Kasumi-1 (cell line): ENCODE measurements at regions not wholly inside any gene's neighbourhood (a gene's known extent, or its start where the extent isn't known, plus 50 kb on each side); places are given as distances from the start of the nearest gene placed in this dataset.

Experiments
- DNase-seq, 2 experiments: peaks; one replicate each; lab custom pipeline; 2025; lab: John Stamatoyannopoulos, UW

GRCh38 chr2:16293871-16294270 is 353.5 kb downstream of the MYCN start:
- DNase-seq, result no peak

GRCh38 chr2:16293398-16293797 is 353.0 kb downstream of the MYCN start:
- DNase-seq, result no peak

GRCh38 chr2:16291731-16292550 is 351.6 kb downstream of the MYCN start:
- DNase-seq, result no peak

- no peak for DNase-seq
Observed at GRCh38 chr2:16291226-16291625, 350.9 kb downstream of the MYCN start.

- no peak for DNase-seq
Observed at GRCh38 chr2:16290311-16291020, 350.1 kb downstream of the MYCN start.

GRCh38 chr2:16288371-16289112 is 348.2 kb downstream of the MYCN start:
- no peak for DNase-seq

DNA sequence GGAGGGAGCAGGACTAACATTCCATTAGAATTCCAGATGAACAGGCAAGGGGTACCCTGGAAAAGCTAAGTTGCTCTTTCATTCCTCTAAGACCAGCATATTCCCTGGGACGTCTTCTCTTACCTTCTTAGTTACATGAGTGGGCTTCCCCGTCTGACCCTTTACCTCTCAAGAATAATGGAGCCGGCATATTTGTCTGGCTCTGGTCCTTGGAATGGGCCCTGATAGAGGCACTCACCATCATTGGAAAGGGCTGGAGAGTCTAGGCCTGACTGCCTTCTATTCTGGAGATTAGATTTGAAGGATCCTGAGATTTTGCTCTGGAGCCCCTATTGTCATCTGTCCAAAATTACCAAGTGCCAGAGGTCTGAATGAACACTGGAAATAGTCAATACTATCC is 347.5 kb downstream of the MYCN start:
- no peak for DNase-seq

- no peak for DNase-seq
Observed at GRCh38 chr2:16287281-16287680, 346.9 kb downstream of the MYCN start.

- DNase-seq, result no peak
Observed at GRCh38 chr2:16285813-16286510, 345.6 kb downstream of the MYCN start.

- no peak for DNase-seq
Observed at GRCh38 chr2:16284941-16285625, 344.7 kb downstream of the MYCN start.

DNA sequence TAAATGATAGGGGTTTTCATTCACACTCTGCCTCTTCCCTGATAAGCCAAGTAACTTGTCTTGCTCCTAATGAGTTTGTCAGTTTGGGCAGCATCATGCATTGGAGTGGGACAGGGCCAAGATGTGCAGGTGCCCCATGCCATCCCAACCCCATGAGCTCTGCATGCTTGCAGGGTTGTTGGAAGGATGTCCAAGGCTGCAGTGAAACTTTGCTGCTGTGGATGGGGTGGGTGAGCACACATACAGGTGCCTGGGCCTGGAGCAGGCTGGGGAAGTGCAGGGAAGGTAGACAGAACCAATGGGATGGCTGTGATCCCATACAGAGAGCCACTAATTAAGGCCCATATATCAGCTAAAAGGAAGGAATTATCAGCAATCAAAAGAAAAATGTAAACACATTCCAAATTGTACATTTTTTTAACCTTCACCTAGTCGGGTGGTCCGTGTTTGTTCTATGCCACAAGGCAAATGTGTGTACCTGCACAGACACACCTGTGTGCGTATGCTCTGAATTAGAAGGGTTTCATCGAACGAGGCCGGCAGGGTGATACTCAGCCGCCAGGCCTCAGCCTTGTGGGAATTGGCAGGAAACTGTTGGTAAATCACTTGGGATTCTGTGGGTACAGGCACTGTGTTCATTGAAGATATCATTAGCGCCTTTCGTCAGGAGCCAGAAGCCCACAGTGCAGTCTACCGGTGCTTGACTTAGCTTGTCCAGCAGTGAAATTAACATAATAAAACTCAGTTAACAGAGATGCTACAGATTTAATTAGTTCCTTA is 342.9 kb downstream of the MYCN start:
- DNase-seq, result no peak

DNA sequence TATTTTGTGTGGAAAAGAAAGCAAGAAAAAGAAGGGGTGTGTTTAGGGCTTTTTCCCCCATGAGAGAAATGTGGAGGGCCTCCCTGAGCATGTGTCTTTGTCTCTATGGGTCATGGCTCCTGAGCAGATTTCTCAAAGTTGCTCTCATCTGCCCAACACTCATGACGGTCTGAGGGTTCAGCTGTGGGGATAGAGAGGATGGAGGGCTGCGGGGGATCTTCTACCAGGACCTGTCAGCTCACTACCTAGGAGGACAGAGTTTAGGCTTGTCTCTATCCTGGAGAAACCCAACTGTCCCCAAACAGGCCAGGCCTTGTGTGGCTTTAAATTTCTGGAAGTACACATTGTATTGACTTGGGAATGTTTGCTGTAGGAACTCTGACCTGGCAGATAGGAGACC is 342.2 kb downstream of the MYCN start:
- DNase-seq, result no peak

- peak; percentile 72 to 79 for DNase-seq
Observed at GRCh38 chr2:16281451-16282335, 341.3 kb downstream of the MYCN start.

DNA sequence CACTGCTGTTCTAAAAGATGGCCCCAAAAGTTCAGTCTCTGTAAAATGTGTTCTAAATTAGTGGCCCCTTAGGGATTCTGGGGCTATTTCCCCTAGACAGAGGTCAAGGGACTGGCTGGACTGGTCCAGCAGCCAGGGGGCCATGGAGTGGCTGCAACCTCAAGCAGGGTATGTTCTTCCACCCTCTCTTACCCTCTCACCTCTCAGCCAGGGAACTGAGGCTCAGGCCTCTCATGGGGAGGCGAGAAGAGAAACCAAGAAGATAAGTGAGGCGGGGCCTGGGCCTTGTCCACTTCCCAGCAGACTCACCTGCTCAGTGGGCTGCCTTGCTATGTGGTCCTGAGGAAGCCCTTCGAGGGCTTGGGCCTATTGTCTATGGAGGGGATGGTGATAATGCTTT is 339.7 kb downstream of the MYCN start:
- DNase-seq, result no peak

GRCh38 chr2:16279641-16280040 is 339.3 kb downstream of the MYCN start:
- DNase-seq, result no peak

DNA sequence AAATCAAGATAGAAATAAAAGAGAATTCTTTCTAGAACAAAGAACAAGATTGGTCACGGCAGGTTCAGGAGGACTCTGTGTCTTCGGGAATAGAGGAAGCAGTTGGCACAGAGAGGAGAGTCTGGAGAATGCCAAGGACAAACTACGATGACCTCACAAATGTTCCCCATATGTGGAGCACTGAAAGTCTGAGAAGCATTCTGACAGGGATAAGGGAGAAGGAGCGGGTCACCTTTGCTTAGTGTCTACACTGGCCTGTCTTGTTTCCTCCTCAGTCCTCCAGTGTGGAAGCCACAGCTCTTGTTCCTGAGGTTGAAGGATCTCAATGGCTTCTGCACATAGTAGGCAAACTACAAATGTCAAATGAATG is 338.8 kb downstream of the MYCN start:
- no peak for DNase-seq

GRCh38 chr2:16278421-16279200 is 338.3 kb downstream of the MYCN start:
- DNase-seq, result no peak

DNA sequence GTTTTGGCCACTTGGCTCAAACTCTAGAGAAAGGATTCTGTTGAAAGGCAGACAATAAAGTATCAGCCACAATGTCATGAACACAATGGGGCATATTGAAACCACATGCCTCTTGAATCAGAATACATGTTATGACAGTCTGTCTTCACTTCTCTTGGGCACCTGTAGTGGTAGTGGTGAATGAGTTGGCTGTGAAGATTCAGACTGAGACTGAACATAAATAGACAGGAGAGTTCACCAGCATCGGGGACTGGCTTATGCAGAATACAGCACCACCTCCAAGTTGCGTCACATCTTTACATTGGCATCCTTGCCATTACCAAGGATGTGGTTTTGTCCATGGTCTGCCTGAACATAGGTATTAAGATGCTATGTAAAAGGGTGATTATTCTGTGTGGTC is 336.8 kb downstream of the MYCN start:
- DNase-seq, result no peak

DNA sequence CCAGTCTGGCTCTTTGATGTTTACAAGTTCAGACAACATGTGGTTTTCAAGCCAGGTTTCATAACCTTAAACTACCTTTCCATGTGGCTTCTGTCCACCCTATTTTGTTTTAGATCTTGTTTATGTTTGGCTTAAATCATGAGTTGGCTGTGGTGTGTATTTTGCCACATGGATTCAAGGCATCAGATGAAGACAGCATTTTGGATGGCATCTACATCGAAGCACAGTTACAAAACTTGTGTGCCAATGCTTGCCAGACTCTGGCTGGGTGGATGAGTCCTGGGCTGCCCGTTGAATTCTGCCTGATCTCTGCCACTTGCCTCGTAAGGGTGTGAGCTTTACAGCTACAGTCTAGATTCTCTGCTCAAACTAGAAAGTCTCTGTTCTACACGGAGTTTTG is 335.3 kb downstream of the MYCN start:
- DNase-seq, result no peak
